A549 (cell line): ENCODE measurements at regions not wholly inside any gene's neighbourhood (a gene's known extent, or its start where the extent isn't known, plus 50 kb on each side); places are given as distances from the start of the nearest gene placed in this dataset.
"Not testable (repeated sequence)": the region's sequence is repeated elsewhere in the genome, so short reads cannot be mapped to it uniquely, and the experiment has no call there.

Experiments used
- ATAC-seq, 2 experiments: fragments of 200-7000 bp in 1 of 2; fragments of >200 bp in 1 of 2; cut with Nextera tagmentation in 1 of 2; cut with Tn5 transposase in 1 of 2; 3 replicates each; pipeline versions ENCODE4 v1.8.0 to v1.9.1; 2018 to 2020; ENCODE audit warnings: mild to moderate bottlenecking in 1 of 2, moderate library complexity in 1 of 2
- CTCF ChIA-PET: fragments of 300-600 bp; sonication (Branson Sonifier 250); formaldehyde crosslinking; extraction: SDS; loops from one replicate; lab custom pipeline; 2021; ENCODE audit warnings: antibody characterized with exemption, inconsistent platforms; lab: Yijun Ruan, JAX
- POLR2A ChIA-PET: fragments of 350-600 bp; formaldehyde crosslinking; extraction: SDS; loops from one replicate; lab custom pipeline; 2021; ENCODE audit warnings: antibody characterized with exemption, inconsistent platforms; lab: Yijun Ruan, JAX
- DNase-seq, 2 experiments: peaks; one replicate each; pipeline versions ENCODE4 v3.0.0 to v3.0.0-alpha.2; 2011 to 2016; ENCODE audit warnings: low read depth in 1 of 2, low spot score in 1 of 2
- FAIRE-seq: peaks from 2 replicates; lab custom pipeline; 2011; peaks lifted over from hg19 to GRCh38; lab: Jason Lieb, UNC
- H3K27ac ChIP-seq, 2 experiments: fragments of >200 bp; sonication (Bioruptor Twin); formaldehyde crosslinking; 3 replicates each; pipeline ENCODE4 v1.5.1; 2016 to 2017
- H3K4me1 ChIP-seq: fragments of >200 bp; sonication (Bioruptor Twin); formaldehyde crosslinking; 3 replicates; pipeline ENCODE4 v1.6.1; 2016
- H3K4me2 ChIP-seq: fragments of >200 bp; sonication (Bioruptor Twin); formaldehyde crosslinking; 3 replicates; pipeline ENCODE4 v1.6.1; 2016
- H3K4me3 ChIP-seq: fragments of >200 bp; sonication (Bioruptor Twin); formaldehyde crosslinking; 3 replicates; pipeline ENCODE4 v1.5.1; 2016
- H3K9me3 ChIP-seq: fragments of >200 bp; sonication (Bioruptor Twin); formaldehyde crosslinking; 3 replicates; pipeline ENCODE4 v1.6.1; 2016
- CEBPB ChIP-seq, 2 experiments: fragments of >200 bp in 1 of 2; sonication (Bioruptor Twin) in 1 of 2; formaldehyde crosslinking in 1 of 2; IDR thresholded peaks; 2 replicates each; pipeline ENCODE4 v1.6.1; 2012 to 2016
- HEYL ChIP-seq: fragments of 250-450 bp; sonication (Bioruptor Pico); IDR thresholded peaks from 2 replicates; pipeline ENCODE4 v1.8.0; 2021; ENCODE audit warnings: mild to moderate bottlenecking, moderate library complexity
- HMGXB4 ChIP-seq: fragments of 250-450 bp; sonication (Bioruptor Pico); IDR thresholded peaks from 2 replicates; pipeline ENCODE4 v1.5.0; 2021; ENCODE audit warnings: mild to moderate bottlenecking, moderate library complexity, borderline replicate concordance
- HOXA7 ChIP-seq: fragments of 250-450 bp; sonication (Bioruptor Pico); IDR thresholded peaks from 2 replicates; pipeline ENCODE4 v1.5.0; 2020; ENCODE audit warnings: mild to moderate bottlenecking, moderate library complexity
- JUN ChIP-seq, 2 experiments: fragments of >200 bp; sonication (Bioruptor Twin); formaldehyde crosslinking; IDR thresholded peaks; 2 replicates in 1 of 2; 3 replicates in 1 of 2; pipeline ENCODE4 v1.6.1; 2016 to 2017
- KDM5A ChIP-seq: fragments of 200-600 bp; sonication (generic); IDR thresholded peaks from 2 replicates; pipeline ENCODE4 v1.6.1; 2016; ENCODE audit warnings: antibody characterized with exemption, mild to moderate bottlenecking
- MAX ChIP-seq: IDR thresholded peaks from 2 replicates; pipeline ENCODE4 v1.6.1; 2012
- MAZ ChIP-seq: fragments of 150-350 bp; IDR thresholded peaks from 2 replicates; pipeline ENCODE4 v1.6.1; 2014; ENCODE audit warnings: antibody characterized with exemption, low read depth, low read length, borderline replicate concordance
- MYC ChIP-seq: IDR thresholded peaks from 2 replicates; pipeline ENCODE4 v1.6.1; 2012; ENCODE audit warnings: mild to moderate bottlenecking, inconsistent platforms, low read length, improper control_type of control experiment, borderline replicate concordance
- POLR2AphosphoS2 ChIP-seq: conservative IDR thresholded peaks from 2 replicates; pipeline ENCODE4 v1.6.1; 2012; ENCODE audit warnings: low read length, improper control_type of control experiment, inconsistent platforms
- RAD21 ChIP-seq, 2 experiments: fragments of >200 bp in 1 of 2; sonication (Bioruptor Twin) in 1 of 2; formaldehyde crosslinking in 1 of 2; IDR thresholded peaks in 1 of 2; conservative IDR thresholded peaks in 1 of 2; 2 replicates in 1 of 2; 3 replicates in 1 of 2; pipeline ENCODE4 v1.6.1; 2012 to 2018; ENCODE audit warnings: inconsistent platforms in 1 of 2
- RARB ChIP-seq: fragments of 250-450 bp; sonication (Bioruptor Pico); IDR thresholded peaks from 2 replicates; pipeline ENCODE4 v1.8.0; 2021; ENCODE audit warnings: mild to moderate bottlenecking, moderate library complexity
- RFX5 ChIP-seq: fragments of 450-650 bp; IDR thresholded peaks from 2 replicates; pipeline ENCODE4 v1.7.1; 2014; ENCODE audit warnings: antibody characterized with exemption, mild to moderate bottlenecking, moderate library complexity
- SREBF2 ChIP-seq: fragments of 450-650 bp; IDR thresholded peaks from 2 replicates; pipeline ENCODE4 v1.6.1; 2014; ENCODE audit warnings: mild to moderate bottlenecking, moderate library complexity
- TP53 ChIP-seq: fragments of 250-450 bp; sonication (Bioruptor Pico); IDR thresholded peaks from 2 replicates; pipeline ENCODE4 v1.5.0; 2021; ENCODE audit warnings: mild to moderate bottlenecking, moderate library complexity
- ZC3H11A ChIP-seq: fragments of 450-650 bp; IDR thresholded peaks from 2 replicates; pipeline ENCODE4 v1.6.1; 2014; ENCODE audit warnings: antibody characterized with exemption, mild to moderate bottlenecking
- ZSCAN20 ChIP-seq: fragments of 250-450 bp; sonication (Bioruptor Pico); IDR thresholded peaks from 2 replicates; pipeline ENCODE4 v1.8.0; 2022; ENCODE audit warnings: mild to moderate bottlenecking, moderate library complexity
- WGBS: methylation state at CpG from one replicate; pipeline ENCODE4 v1.1.6; 2017; ENCODE audit errors: missing lambda C conversion rate; 5-methylcytosine and 5-hydroxymethylcytosine counted together
- TF ChIP-seq, protein P1 (sequence below): fragments of 450-650 bp; IDR thresholded peaks from 2 replicates; pipeline ENCODE4 v1.6.1; 2014; ENCODE audit warnings: antibody characterized with exemption
- TF ChIP-seq, protein P2 (sequence below): fragments of 250-450 bp; sonication (Bioruptor Pico); IDR thresholded peaks from 2 replicates; pipeline ENCODE4 v1.5.0; 2020; ENCODE audit warnings: low read depth, mild to moderate bottlenecking, moderate library complexity
- TF ChIP-seq, protein P3 (sequence below): IDR thresholded peaks from 2 replicates; pipeline ENCODE4 v1.6.1; 2012; ENCODE audit warnings: low read depth, borderline replicate concordance

DNA sequence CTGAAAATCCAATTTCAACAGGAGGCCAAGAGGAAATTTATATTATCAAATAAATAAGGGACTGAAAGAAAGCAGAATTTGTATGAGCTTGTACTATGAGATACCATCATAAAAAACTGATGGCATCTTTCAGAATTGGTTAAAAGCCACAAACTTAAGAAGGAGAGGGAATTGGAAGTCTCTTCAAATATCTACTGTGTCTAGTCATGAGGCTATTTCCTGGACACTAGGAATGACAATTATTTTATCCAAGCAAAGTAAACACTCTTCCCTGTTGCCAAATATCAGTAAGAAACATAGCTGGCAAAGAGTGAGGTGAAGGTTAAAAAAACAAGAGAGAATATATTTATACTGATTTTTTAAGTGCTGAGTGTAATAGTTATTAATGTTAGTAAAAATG is 101.5 kb upstream of the ARRDC3 start:
- FAIRE-seq (no peak), ATAC-seq (no peak; a peak in 1 of 6 replicates), DNase-seq (peak in 1 of 2 experiments; percentile 6)
- POLR2A ChIA-PET, result no interaction called here
- CTCF ChIA-PET, result interaction anchor here (0.6 to 1.8 kb wide), 2 partner anchors 15 to 1173 kb away, joined by 3 to 6 read pairs; no protein-coding TSS in a partner anchor
- peaks cover 26% of the 10 kb centered on the region for H3K4me1 ChIP-seq
- peak overlapping the region; percentile 30; the same call in 2 of the 3 replicates for H3K4me2 ChIP-seq
- no peaks in the 10 kb centered on the region for H3K9me3 ChIP-seq
- TF ChIP-seq POLR2AphosphoS2 (no peak), CEBPB (IDR thresholded peaks at IDR 0.05) (0 out of 4 replicates have a peak, but pooled peaks of 1 of the 2 experiments have one; percentile 18)
- H3K4me3 ChIP-seq, result no peak overlapping the region
- no peak overlapping the region for H3K27ac ChIP-seq

- POLR2A ChIA-PET, H3K4me1 ChIP-seq, H3K4me2 ChIP-seq, H3K9me3 ChIP-seq, DNase-seq, ATAC-seq, H3K4me3 ChIP-seq, FAIRE-seq, H3K27ac ChIP-seq: not testable (repeated sequence)
- WGBS, result 54% methylated on average over 2 of the region's 2 CpGs
- CTCF ChIA-PET, result interaction anchor here (2.1 kb wide), 1 partner anchor 60 kb away, joined by 4 read pairs; no protein-coding TSS in a partner anchor
These were observed 96.3 kb upstream of the ARRDC3 start for GRCh38 chr5:91479376-91479775.

GRCh38 chr5:91478096-91478495 is 95.0 kb upstream of the ARRDC3 start:
- Histone ChIP-seq H3K4me1 (no peaks in the 10 kb centered on the region), H3K27ac (no peak overlapping the region), H3K9me3 (no peaks in the 10 kb centered on the region), H3K4me2 (no peak overlapping the region), H3K4me3 (no peak overlapping the region)
- WGBS, result 70% methylated on average over 2 of the region's 2 CpGs
- ATAC-seq (no peak), FAIRE-seq (no peak), DNase-seq (no peak)
- ChIA-PET CTCF (interaction anchor here (0.8 to 2.1 kb wide), 2 partner anchors 21 to 58 kb away, joined by 3 to 4 read pairs; no protein-coding TSS in a partner anchor), POLR2A (no interaction called here)
- TF ChIP-seq, protein P1, sequence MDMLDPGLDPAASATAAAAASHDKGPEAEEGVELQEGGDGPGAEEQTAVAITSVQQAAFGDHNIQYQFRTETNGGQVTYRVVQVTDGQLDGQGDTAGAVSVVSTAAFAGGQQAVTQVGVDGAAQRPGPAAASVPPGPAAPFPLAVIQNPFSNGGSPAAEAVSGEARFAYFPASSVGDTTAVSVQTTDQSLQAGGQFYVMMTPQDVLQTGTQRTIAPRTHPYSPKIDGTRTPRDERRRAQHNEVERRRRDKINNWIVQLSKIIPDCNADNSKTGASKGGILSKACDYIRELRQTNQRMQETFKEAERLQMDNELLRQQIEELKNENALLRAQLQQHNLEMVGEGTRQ, result no peak
- TF ChIP-seq KDM5A (no peak), HMGXB4 (CRISPR knock-in tag) (no peak), RFX5 (no peak), MAX (no peak), ZC3H11A (no peak)

DNA sequence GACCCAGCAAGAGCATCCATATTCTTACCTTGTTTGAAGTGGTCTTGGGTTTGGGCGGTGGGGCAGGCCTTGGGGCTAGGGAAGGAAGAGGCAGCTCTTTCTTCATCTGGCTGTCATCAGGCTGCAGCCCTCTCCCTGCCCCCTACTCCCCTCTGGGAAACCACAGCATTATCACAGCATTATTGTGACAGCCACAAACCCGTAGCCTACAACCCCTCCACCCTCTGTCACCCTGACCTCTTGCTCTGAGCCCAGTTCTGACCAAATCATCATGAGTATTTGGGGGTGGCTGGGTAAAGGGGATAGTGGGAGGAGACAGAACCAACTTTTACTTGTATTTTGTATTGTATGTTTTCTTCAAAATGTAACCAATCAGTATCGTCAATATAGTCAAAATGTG is 94.3 kb upstream of the ARRDC3 start:
- ATAC-seq (no peak), FAIRE-seq (no peak), DNase-seq (no peak)
- Histone ChIP-seq H3K27ac (no peak overlapping the region), H3K9me3 (no peaks in the 10 kb centered on the region), H3K4me1 (no peaks in the 10 kb centered on the region), H3K4me2 (no peak overlapping the region), H3K4me3 (no peak overlapping the region)
- WGBS, result 72% methylated on average over 3 of the region's 3 CpGs
- CTCF ChIA-PET, result interaction anchor here (1.4 kb wide), 1 partner anchor 12 kb away, joined by 3 read pairs; no protein-coding TSS in a partner anchor
- TF ChIP-seq, protein P2, sequence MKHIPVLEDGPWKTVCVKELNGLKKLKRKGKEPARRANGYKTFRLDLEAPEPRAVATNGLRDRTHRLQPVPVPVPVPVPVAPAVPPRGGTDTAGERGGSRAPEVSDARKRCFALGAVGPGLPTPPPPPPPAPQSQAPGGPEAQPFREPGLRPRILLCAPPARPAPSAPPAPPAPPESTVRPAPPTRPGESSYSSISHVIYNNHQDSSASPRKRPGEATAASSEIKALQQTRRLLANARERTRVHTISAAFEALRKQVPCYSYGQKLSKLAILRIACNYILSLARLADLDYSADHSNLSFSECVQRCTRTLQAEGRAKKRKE (CRISPR knock-in tag), result no peak
- no peak for TF ChIP-seq RAD21 (conservative IDR thresholded peaks at IDR 0.05 in 1 of 2, IDR thresholded peaks at IDR 0.05 in 1 of 2)
- POLR2A ChIA-PET, result no interaction called here

DNA sequence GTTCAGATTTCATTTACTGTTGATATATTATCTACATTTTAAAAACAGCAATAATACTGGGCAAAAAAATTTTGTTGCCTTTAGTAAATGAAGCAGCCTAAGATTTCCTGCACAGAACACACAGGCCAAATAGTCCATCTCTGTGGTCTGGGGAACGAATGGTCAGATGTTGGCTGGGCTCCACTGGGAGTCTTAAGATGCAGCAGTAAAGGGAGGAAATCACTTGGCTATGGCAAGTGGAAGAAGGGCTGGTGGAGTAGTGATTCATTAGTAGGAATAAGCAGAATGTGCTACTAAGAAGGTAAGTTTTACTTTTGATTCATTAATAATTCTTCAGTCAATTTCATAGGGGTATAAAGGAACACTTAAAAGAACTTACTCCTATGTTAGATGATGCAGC is 91.1 kb upstream of the ARRDC3 start:
- no peak for FAIRE-seq
- Histone ChIP-seq H3K4me2 (no peak overlapping the region), H3K4me3 (no peak overlapping the region), H3K4me1 (no peaks in the 10 kb centered on the region), H3K27ac (no peak overlapping the region), H3K9me3 (no peaks in the 10 kb centered on the region)
- POLR2A ChIA-PET, result no interaction called here
- WGBS, result 30% methylated on average over 1 of the region's 1 CpG
- ATAC-seq, result no peak
- CTCF ChIA-PET, result no interaction called here
- DNase-seq, result no peak
- TF ChIP-seq, protein P3, sequence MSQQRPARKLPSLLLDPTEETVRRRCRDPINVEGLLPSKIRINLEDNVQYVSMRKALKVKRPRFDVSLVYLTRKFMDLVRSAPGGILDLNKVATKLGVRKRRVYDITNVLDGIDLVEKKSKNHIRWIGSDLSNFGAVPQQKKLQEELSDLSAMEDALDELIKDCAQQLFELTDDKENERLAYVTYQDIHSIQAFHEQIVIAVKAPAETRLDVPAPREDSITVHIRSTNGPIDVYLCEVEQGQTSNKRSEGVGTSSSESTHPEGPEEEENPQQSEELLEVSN, result no peak
- no peak for TF ChIP-seq HOXA7 (CRISPR knock-in tag)
- no peak for TF ChIP-seq ZSCAN20 (CRISPR knock-in tag)
- no peak for TF ChIP-seq TP53
- TF ChIP-seq SREBF2, result no peak
- TF ChIP-seq RARB (CRISPR knock-in tag), result no peak
- no peak for TF ChIP-seq HEYL
- TF ChIP-seq MYC, result no peak
- no peak for TF ChIP-seq JUN (IDR thresholded peaks at IDR 0.05)
- no peak for TF ChIP-seq KDM5A
- TF ChIP-seq, protein P1, result no peak
- TF ChIP-seq MAZ, result no peak
- TF ChIP-seq POLR2AphosphoS2, result no peak
